Liver (tissue), 3 donors: ENCODE measurements at regions not wholly inside any gene's neighbourhood (a gene's known extent, or its start where the extent isn't known, plus 50 kb on each side); places are given as distances from the start of the nearest gene placed in this dataset.

ENCODE experiments used
- FOXA2 ChIP-seq: IDR thresholded peaks from 2 replicates; pipeline ENCODE4 v1.6.1; 2016; ENCODE audit warnings: antibody characterized with exemption
- HNF4A ChIP-seq, 2 donors: conservative IDR thresholded peaks; 2 replicates each; pipeline ENCODE4 v1.6.1; 2016; ENCODE audit warnings: antibody characterized with exemption in 2 of 2, mild to moderate bottlenecking in 2 of 2
- TF ChIP-seq, protein P1 (sequence below): fragments of 150-350 bp; IDR thresholded peaks from 2 replicates; pipeline ENCODE4 v1.5.1; 2017; ENCODE audit warnings: improper control_type of control experiment, low read depth, low read length; ENCODE audit not compliant: missing input control
- TF ChIP-seq, protein P2 (sequence below): IDR thresholded peaks from 2 replicates; pipeline ENCODE4 v1.6.1; 2016; ENCODE audit warnings: antibody characterized with exemption
- TF ChIP-seq, protein P3 (sequence below): IDR thresholded peaks from 2 replicates; pipeline ENCODE4 v1.6.1; 2016; ENCODE audit warnings: antibody characterized with exemption, mild to moderate bottlenecking
- donor health status: healthy.
- donor health status: healthy.

DNA sequence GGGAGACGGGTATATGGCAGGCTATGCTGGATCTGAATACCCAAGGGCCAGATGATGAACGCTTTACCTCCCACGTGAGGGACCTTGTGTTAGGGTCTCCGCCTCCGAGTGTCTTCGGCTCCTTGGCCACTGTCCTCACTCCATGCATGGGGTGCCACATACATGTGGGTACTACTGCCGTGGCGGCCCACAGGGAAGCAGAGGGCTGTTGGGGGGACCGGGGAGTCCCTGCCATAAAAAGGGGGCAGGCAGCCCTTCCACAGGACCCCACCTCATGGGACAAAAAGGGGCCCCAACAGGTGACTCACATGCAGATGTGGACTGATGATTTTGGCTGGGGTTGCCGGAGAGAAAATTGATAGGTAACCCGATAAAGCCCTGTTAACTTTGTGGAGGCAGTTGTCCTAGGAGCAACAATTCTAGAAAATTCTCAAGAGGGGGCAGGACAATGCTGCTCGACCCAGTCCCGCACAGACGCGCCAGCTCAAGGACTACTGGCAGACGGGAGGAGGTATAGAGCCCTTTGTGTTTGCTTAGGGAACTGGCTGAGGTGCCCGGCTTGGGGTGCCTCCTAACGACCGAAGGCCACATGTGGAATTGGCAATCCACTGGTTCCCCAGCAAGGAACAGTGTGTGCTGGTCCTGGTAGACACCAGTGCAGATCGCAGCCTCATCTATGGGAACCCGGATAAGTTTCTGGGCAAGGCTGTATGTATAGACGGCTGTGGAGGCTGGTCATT is 695.7 kb upstream of the AGA start:
- TF ChIP-seq, protein P1, sequence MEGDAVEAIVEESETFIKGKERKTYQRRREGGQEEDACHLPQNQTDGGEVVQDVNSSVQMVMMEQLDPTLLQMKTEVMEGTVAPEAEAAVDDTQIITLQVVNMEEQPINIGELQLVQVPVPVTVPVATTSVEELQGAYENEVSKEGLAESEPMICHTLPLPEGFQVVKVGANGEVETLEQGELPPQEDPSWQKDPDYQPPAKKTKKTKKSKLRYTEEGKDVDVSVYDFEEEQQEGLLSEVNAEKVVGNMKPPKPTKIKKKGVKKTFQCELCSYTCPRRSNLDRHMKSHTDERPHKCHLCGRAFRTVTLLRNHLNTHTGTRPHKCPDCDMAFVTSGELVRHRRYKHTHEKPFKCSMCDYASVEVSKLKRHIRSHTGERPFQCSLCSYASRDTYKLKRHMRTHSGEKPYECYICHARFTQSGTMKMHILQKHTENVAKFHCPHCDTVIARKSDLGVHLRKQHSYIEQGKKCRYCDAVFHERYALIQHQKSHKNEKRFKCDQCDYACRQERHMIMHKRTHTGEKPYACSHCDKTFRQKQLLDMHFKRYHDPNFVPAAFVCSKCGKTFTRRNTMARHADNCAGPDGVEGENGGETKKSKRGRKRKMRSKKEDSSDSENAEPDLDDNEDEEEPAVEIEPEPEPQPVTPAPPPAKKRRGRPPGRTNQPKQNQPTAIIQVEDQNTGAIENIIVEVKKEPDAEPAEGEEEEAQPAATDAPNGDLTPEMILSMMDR: no peak
- TF ChIP-seq, protein P2, sequence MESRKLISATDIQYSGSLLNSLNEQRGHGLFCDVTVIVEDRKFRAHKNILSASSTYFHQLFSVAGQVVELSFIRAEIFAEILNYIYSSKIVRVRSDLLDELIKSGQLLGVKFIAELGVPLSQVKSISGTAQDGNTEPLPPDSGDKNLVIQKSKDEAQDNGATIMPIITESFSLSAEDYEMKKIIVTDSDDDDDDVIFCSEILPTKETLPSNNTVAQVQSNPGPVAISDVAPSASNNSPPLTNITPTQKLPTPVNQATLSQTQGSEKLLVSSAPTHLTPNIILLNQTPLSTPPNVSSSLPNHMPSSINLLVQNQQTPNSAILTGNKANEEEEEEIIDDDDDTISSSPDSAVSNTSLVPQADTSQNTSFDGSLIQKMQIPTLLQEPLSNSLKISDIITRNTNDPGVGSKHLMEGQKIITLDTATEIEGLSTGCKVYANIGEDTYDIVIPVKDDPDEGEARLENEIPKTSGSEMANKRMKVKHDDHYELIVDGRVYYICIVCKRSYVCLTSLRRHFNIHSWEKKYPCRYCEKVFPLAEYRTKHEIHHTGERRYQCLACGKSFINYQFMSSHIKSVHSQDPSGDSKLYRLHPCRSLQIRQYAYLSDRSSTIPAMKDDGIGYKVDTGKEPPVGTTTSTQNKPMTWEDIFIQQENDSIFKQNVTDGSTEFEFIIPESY: no peak
- TF ChIP-seq, protein P3, sequence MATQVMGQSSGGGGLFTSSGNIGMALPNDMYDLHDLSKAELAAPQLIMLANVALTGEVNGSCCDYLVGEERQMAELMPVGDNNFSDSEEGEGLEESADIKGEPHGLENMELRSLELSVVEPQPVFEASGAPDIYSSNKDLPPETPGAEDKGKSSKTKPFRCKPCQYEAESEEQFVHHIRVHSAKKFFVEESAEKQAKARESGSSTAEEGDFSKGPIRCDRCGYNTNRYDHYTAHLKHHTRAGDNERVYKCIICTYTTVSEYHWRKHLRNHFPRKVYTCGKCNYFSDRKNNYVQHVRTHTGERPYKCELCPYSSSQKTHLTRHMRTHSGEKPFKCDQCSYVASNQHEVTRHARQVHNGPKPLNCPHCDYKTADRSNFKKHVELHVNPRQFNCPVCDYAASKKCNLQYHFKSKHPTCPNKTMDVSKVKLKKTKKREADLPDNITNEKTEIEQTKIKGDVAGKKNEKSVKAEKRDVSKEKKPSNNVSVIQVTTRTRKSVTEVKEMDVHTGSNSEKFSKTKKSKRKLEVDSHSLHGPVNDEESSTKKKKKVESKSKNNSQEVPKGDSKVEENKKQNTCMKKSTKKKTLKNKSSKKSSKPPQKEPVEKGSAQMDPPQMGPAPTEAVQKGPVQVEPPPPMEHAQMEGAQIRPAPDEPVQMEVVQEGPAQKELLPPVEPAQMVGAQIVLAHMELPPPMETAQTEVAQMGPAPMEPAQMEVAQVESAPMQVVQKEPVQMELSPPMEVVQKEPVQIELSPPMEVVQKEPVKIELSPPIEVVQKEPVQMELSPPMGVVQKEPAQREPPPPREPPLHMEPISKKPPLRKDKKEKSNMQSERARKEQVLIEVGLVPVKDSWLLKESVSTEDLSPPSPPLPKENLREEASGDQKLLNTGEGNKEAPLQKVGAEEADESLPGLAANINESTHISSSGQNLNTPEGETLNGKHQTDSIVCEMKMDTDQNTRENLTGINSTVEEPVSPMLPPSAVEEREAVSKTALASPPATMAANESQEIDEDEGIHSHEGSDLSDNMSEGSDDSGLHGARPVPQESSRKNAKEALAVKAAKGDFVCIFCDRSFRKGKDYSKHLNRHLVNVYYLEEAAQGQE: no peak
- TF ChIP-seq HNF4A (conservative IDR thresholded peaks at IDR 0.05): no peak
- TF ChIP-seq FOXA2: no peak
